Keratinocyte (primary cell): ENCODE measurements at regions not wholly inside any gene's neighbourhood (a gene's known extent, or its start where the extent isn't known, plus 50 kb on each side); places are given as distances from the start of the nearest gene placed in this dataset.

Experiments
- DNase-seq: peaks from one replicate; pipeline ENCODE4 v3.0.0-alpha.2; 2011; ENCODE audit warnings: low read depth, missing footprints, low spot score
- FAIRE-seq: peaks from 2 replicates; lab custom pipeline; 2011; peaks lifted over from hg19 to GRCh38; lab: Jason Lieb, UNC
- H2AFZ ChIP-seq: 2 replicates; pipeline ENCODE4 v1.6.0; 2012; ENCODE audit warnings: low read length, control low read depth, inconsistent platforms; ENCODE audit not compliant: control insufficient read depth
- H3K27ac ChIP-seq: 2 replicates; pipeline ENCODE4 v1.5.1; 2011; ENCODE audit warnings: low read length; ENCODE audit not compliant: control insufficient read depth, insufficient read depth
- H3K27me3 ChIP-seq: 3 replicates; pipeline ENCODE4 v1.6.0; 2011; ENCODE audit warnings: low read length; ENCODE audit not compliant: control insufficient read depth, insufficient read depth; ENCODE audit errors: extremely low read depth
- H3K36me3 ChIP-seq, 2 experiments: 2 replicates in 1 of 2; 3 replicates in 1 of 2; pipeline ENCODE4 v1.5.1; 2011; ENCODE audit warnings: low read length in 2 of 2, mild to moderate bottlenecking in 1 of 2; ENCODE audit not compliant: control insufficient read depth in 2 of 2, insufficient read depth in 2 of 2; ENCODE audit errors: extremely low read depth in 1 of 2
- H3K4me1 ChIP-seq: 3 replicates; pipeline ENCODE4 v1.5.1; 2011; ENCODE audit warnings: low read length; ENCODE audit not compliant: control insufficient read depth, insufficient read depth; ENCODE audit errors: extremely low read depth
- H3K4me2 ChIP-seq: 3 replicates; pipeline ENCODE4 v1.6.0; 2011; ENCODE audit warnings: low read depth, low read length; ENCODE audit not compliant: control insufficient read depth, insufficient read depth; ENCODE audit errors: extremely low read depth
- H3K4me3 ChIP-seq, 3 experiments: fragments of 200-600 bp in 1 of 3; sonication (generic) in 1 of 3; 2 replicates in 2 of 3; 3 replicates in 1 of 3; pipeline ENCODE4 v1.5.1; 2011 to 2016; ENCODE audit warnings: low read length in 3 of 3, mild to moderate bottlenecking in 3 of 3, control low read depth in 2 of 3, inconsistent platforms in 1 of 3, low read depth in 1 of 3, mixed read lengths in 1 of 3, mixed run types in 1 of 3, moderate library complexity in 1 of 3; ENCODE audit not compliant: control insufficient read depth in 2 of 3, insufficient read depth in 2 of 3; ENCODE audit errors: extremely low read depth in 1 of 3
- H3K79me2 ChIP-seq: 2 replicates; pipeline ENCODE4 v1.6.0; 2012; ENCODE audit warnings: low read length; ENCODE audit not compliant: control insufficient read depth, insufficient read depth
- H3K9ac ChIP-seq: 3 replicates; pipeline ENCODE4 v1.6.0; 2011; ENCODE audit warnings: low read length; ENCODE audit not compliant: control insufficient read depth, insufficient read depth; ENCODE audit errors: extremely low read depth
- H3K9me1 ChIP-seq: 3 replicates; pipeline ENCODE4 v1.6.0; 2011; ENCODE audit warnings: low read length; ENCODE audit not compliant: control insufficient read depth, insufficient read depth; ENCODE audit errors: extremely low read depth
- H3K9me3 ChIP-seq: 2 replicates; pipeline ENCODE4 v1.5.1; 2012; ENCODE audit warnings: low read depth, low read length; ENCODE audit not compliant: control insufficient read depth
- H4K20me1 ChIP-seq: 3 replicates; pipeline ENCODE4 v1.6.0; 2011; ENCODE audit warnings: low read length; ENCODE audit not compliant: control insufficient read depth, insufficient read depth; ENCODE audit errors: extremely low read depth
- CTCF ChIP-seq, 3 experiments: IDR thresholded peaks in 1 of 3; conservative IDR thresholded peaks in 1 of 3; optimal IDR thresholded peaks in 1 of 3; 2 replicates in 2 of 3; 3 replicates in 1 of 3; pipeline versions ENCODE3 to v1.5.1; 2011; ENCODE audit warnings: low read length in 3 of 3, mild to moderate bottlenecking in 3 of 3, moderate library complexity in 2 of 3, control low read depth in 1 of 3, inconsistent platforms in 1 of 3; ENCODE audit not compliant: insufficient read depth in 2 of 3; ENCODE audit errors: extremely low read depth in 1 of 3
- EZH2 ChIP-seq: IDR thresholded peaks from one replicate; pipeline ENCODE4 v1.6.1; 2012; ENCODE audit warnings: inconsistent platforms, mild to moderate bottlenecking, low read length, moderate library complexity
- dilution Hi-C: fragments of 300-500 bp; cut with MboI; formaldehyde crosslinking; loops from one replicate; pipeline ENCODE4 v1.7.0; 2020; ENCODE audit warnings: low sequenced_read_pairs; ENCODE audit not compliant: extremely low pct_ligation_motif_present

- TF ChIP-seq CTCF (optimal IDR thresholded peaks at IDR 0.05 in 1 of 3, IDR thresholded peaks at IDR 0.05 in 1 of 3, conservative IDR thresholded peaks at IDR 0.05 in 1 of 3; ENCODE audit: extremely low read depth in 1 of 3, insufficient read depth in 2 of 3, low read length in 3 of 3) = no peak
- no peak for TF ChIP-seq EZH2
- FAIRE-seq = no peak
- Histone ChIP-seq H3K9ac (no peak overlapping the region), H3K4me1 (no peaks in the 10 kb centered on the region), H3K9me1 (no peaks in the 10 kb centered on the region), H3K79me2 (no peaks in the 10 kb centered on the region), H2AFZ (no peak overlapping the region), H3K4me2 (no peak overlapping the region), H4K20me1 (no peaks in the 10 kb centered on the region), H3K27ac (no peak overlapping the region), H3K4me3 (no peak overlapping the region), H3K9me3 (peaks cover 20% of the 10 kb centered on the region), H3K27me3 (no peaks in the 10 kb centered on the region), H3K36me3 (no peaks in the 10 kb centered on the region)
- no peak for DNase-seq
- dilution Hi-C loops = no loop called here
Observed at GRCh38 chr22:49440931-49441330, 386.7 kb downstream of the BRD1 start.

- H4K20me1 ChIP-seq = no peaks in the 10 kb centered on the region
- H3K27me3 ChIP-seq = no peaks in the 10 kb centered on the region
- no peaks in the 10 kb centered on the region for H3K4me1 ChIP-seq
- no peak overlapping the region for H3K4me3 ChIP-seq
- no peaks in the 10 kb centered on the region for H3K9me1 ChIP-seq
- H3K36me3 ChIP-seq = no peaks in the 10 kb centered on the region
- H3K9ac ChIP-seq = no peak overlapping the region
- FAIRE-seq (no peak), DNase-seq (no peak)
- no peak overlapping the region for H3K27ac ChIP-seq
- dilution Hi-C loops = no loop called here
- H3K79me2 ChIP-seq = no peaks in the 10 kb centered on the region
- TF ChIP-seq CTCF (optimal IDR thresholded peaks at IDR 0.05 in 1 of 3, IDR thresholded peaks at IDR 0.05 in 1 of 3, conservative IDR thresholded peaks at IDR 0.05 in 1 of 3; ENCODE audit: extremely low read depth in 1 of 3, insufficient read depth in 2 of 3, low read length in 3 of 3) (no peak), EZH2 (no peak)
- H2AFZ ChIP-seq = no peak overlapping the region
- H3K4me2 ChIP-seq = no peak overlapping the region
- H3K9me3 ChIP-seq = peaks cover 20% of the 10 kb centered on the region
Observed at GRCh38 chr22:49439373-49439772, 388.3 kb downstream of the BRD1 start.
